ENCODE measurements at regions not wholly inside any gene's neighbourhood (a gene's known extent, or its start where the extent isn't known, plus 50 kb on each side); places are given as distances from the start of the nearest gene placed in this dataset.

GRCh38 chr6:132210886-132211563 is 190.2 kb downstream of the MOXD1 start:
- no peaks in the 10 kb centered on the region for H3K27me3 Mint-ChIP-seq (ENCODE audit: low read depth)
- no peak overlapping the region for H3K4me3 Mint-ChIP-seq
- peaks cover 5% of the 10 kb centered on the region for H3K9me3 Mint-ChIP-seq
- H3K27ac Mint-ChIP-seq, result peak overlapping the region; percentile 64
- H3K36me3 Mint-ChIP-seq, result no peaks in the 10 kb centered on the region
- H3K4me1 Mint-ChIP-seq, result no peaks in the 10 kb centered on the region
- DNase-seq (ENCODE audit: low spot score in 2 of 2, unreplicated experiment in 2 of 2), result no peak
- TF ChIP-seq CTCF (IDR thresholded peaks at IDR 0.05; ENCODE audit: unreplicated experiment), result no peak

GRCh38 chr6:132209351-132209750 is 191.9 kb downstream of the MOXD1 start:
- TF ChIP-seq CTCF (IDR thresholded peaks at IDR 0.05; ENCODE audit: unreplicated experiment), result no peak
- Mint-ChIP-seq H3K27ac (no peak overlapping the region), H3K9me3 (peaks cover 14% of the 10 kb centered on the region), H3K4me3 (no peak overlapping the region), H3K4me1 (no peaks in the 10 kb centered on the region), H3K36me3 (no peaks in the 10 kb centered on the region), H3K27me3 (ENCODE audit: low read depth) (no peaks in the 10 kb centered on the region)
- DNase-seq (ENCODE audit: low spot score in 2 of 2, unreplicated experiment in 2 of 2), result no peak

- no peak for DNase-seq (ENCODE audit: low spot score in 2 of 2, unreplicated experiment in 2 of 2)
- Mint-ChIP-seq H3K4me3 (no peak overlapping the region), H3K9me3 (peaks cover 16% of the 10 kb centered on the region), H3K36me3 (no peaks in the 10 kb centered on the region), H3K27ac (no peak overlapping the region), H3K4me1 (no peaks in the 10 kb centered on the region), H3K27me3 (ENCODE audit: low read depth) (no peaks in the 10 kb centered on the region)
- no peak for TF ChIP-seq CTCF (IDR thresholded peaks at IDR 0.05; ENCODE audit: unreplicated experiment)
Observed at GRCh38 chr6:132207991-132208390, 193.3 kb downstream of the MOXD1 start.

- Mint-ChIP-seq H3K27ac (no peak overlapping the region), H3K9me3 (peaks cover 16% of the 10 kb centered on the region), H3K36me3 (no peaks in the 10 kb centered on the region), H3K4me1 (no peaks in the 10 kb centered on the region), H3K27me3 (ENCODE audit: low read depth) (no peaks in the 10 kb centered on the region), H3K4me3 (no peak overlapping the region)
- no peak for TF ChIP-seq CTCF (IDR thresholded peaks at IDR 0.05; ENCODE audit: unreplicated experiment)
- DNase-seq (ENCODE audit: low spot score in 2 of 2, unreplicated experiment in 2 of 2), result no peak
Observed at GRCh38 chr6:132205946-132206345, 195.3 kb downstream of the MOXD1 start.

- DNase-seq (ENCODE audit: low spot score in 2 of 2, unreplicated experiment in 2 of 2), result no peak
- no peak for TF ChIP-seq CTCF (IDR thresholded peaks at IDR 0.05; ENCODE audit: unreplicated experiment)
- H3K4me3 Mint-ChIP-seq, result no peak overlapping the region
- H3K27me3 Mint-ChIP-seq (ENCODE audit: low read depth), result no peaks in the 10 kb centered on the region
- H3K4me1 Mint-ChIP-seq, result no peaks in the 10 kb centered on the region
- no peaks in the 10 kb centered on the region for H3K36me3 Mint-ChIP-seq
- peaks cover 16% of the 10 kb centered on the region for H3K9me3 Mint-ChIP-seq
- H3K27ac Mint-ChIP-seq, result no peak overlapping the region
Observed at GRCh38 chr6:132204591-132204990, 196.7 kb downstream of the MOXD1 start.

GRCh38 chr6:132202574-132202973 is 198.7 kb downstream of the MOXD1 start:
- Mint-ChIP-seq H3K4me3 (no peak overlapping the region), H3K36me3 (no peaks in the 10 kb centered on the region), H3K4me1 (no peaks in the 10 kb centered on the region), H3K27me3 (ENCODE audit: low read depth) (no peaks in the 10 kb centered on the region), H3K27ac (no peak overlapping the region), H3K9me3 (peaks cover 13% of the 10 kb centered on the region)
- TF ChIP-seq CTCF (IDR thresholded peaks at IDR 0.05; ENCODE audit: unreplicated experiment), result no peak
- no peak for DNase-seq (ENCODE audit: low spot score in 2 of 2, unreplicated experiment in 2 of 2)
